ENCODE measurements at regions not wholly inside any gene's neighbourhood (a gene's known extent, or its start where the extent isn't known, plus 50 kb on each side); places are given as distances from the start of the nearest gene placed in this dataset.

GRCh38 chr10:98323221-98324164, 55.5 kb upstream of the LOXL4 start:
- Histone ChIP-seq H3K79me2 (ENCODE audit: low read length) (no peaks in the 10 kb centered on the region), H3K4me2 (ENCODE audit: low read depth, low read length) (no peak overlapping the region), H3K27me3 (replicated peaks; ENCODE audit: insufficient read depth, low read length) (no peaks in the 10 kb centered on the region), H4K20me1 (ENCODE audit: insufficient read depth, low read length) (no peaks in the 10 kb centered on the region), H3K9me3 (replicated peaks; ENCODE audit: insufficient read depth, low read length) (no peaks in the 10 kb centered on the region), H3F3A (ENCODE audit: insufficient read depth, low read length) (no peaks in the 10 kb centered on the region), H3K9ac (ENCODE audit: low read length) (no peak overlapping the region), H3K36me3 (replicated peaks; ENCODE audit: insufficient read depth, low read length) (no peaks in the 10 kb centered on the region), H3K4me1 (ENCODE audit: low read length) (no peaks in the 10 kb centered on the region), H3K27ac (ENCODE audit: low read length) (no peak overlapping the region), H3K4me3 (ENCODE audit: low read length) (no peak overlapping the region), H2AFZ (ENCODE audit: low read length) (no peak overlapping the region), H3K9me2 (replicated peaks; ENCODE audit: insufficient read depth, low read length) (no peaks in the 10 kb centered on the region)
- DNase-seq, result no peak
- TF ChIP-seq, protein P1, sequence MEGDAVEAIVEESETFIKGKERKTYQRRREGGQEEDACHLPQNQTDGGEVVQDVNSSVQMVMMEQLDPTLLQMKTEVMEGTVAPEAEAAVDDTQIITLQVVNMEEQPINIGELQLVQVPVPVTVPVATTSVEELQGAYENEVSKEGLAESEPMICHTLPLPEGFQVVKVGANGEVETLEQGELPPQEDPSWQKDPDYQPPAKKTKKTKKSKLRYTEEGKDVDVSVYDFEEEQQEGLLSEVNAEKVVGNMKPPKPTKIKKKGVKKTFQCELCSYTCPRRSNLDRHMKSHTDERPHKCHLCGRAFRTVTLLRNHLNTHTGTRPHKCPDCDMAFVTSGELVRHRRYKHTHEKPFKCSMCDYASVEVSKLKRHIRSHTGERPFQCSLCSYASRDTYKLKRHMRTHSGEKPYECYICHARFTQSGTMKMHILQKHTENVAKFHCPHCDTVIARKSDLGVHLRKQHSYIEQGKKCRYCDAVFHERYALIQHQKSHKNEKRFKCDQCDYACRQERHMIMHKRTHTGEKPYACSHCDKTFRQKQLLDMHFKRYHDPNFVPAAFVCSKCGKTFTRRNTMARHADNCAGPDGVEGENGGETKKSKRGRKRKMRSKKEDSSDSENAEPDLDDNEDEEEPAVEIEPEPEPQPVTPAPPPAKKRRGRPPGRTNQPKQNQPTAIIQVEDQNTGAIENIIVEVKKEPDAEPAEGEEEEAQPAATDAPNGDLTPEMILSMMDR (IDR thresholded peaks at IDR 0.05; ENCODE audit: low read length), result no peak
- no peak for TF ChIP-seq EZH2 (optimal IDR thresholded peaks at IDR 0.05; ENCODE audit: low read depth, low read length)
- TF ChIP-seq EZH2phosphoT487 (IDR thresholded peaks at IDR 0.05; ENCODE audit: low read length), result no peak

DNA sequence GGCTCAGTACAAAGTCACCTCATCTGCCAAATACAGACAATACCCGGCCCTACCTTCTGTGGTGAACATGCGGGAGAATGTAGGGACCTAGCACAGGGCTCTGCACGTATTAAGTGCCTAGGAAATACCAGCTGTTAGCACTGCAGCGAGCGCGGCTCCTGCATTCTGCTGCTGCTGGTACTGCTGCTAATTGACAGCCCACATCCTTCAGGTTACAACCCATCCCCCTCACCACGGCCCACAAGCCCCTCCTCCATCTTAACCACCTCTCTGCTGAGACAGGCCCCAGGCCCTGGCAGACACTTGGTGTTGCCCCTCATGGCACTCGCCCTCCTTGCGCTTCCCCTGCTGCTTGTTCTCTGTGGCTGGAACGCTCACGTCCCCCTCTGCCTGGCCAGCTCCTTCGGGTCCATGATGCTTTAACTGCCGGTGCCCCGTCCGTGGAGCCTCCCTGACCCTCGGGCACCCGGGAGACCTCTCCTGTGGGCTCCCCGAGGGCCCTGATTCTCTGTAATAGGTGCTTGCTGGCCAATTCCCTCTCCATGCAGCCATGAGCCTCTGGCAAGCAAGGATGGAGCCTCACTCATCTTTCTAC, 53.3 kb upstream of the LOXL4 start:
- no peaks in the 10 kb centered on the region for H4K20me1 ChIP-seq (ENCODE audit: insufficient read depth, low read length)
- H2AFZ ChIP-seq (ENCODE audit: low read length), result no peak overlapping the region
- H3K27me3 ChIP-seq (replicated peaks; ENCODE audit: insufficient read depth, low read length), result no peaks in the 10 kb centered on the region
- no peak overlapping the region for H3K27ac ChIP-seq (ENCODE audit: low read length)
- H3K4me2 ChIP-seq (ENCODE audit: low read depth, low read length), result no peak overlapping the region
- no peak overlapping the region for H3K4me3 ChIP-seq (ENCODE audit: low read length)
- no peaks in the 10 kb centered on the region for H3K79me2 ChIP-seq (ENCODE audit: low read length)
- H3K4me1 ChIP-seq (ENCODE audit: low read length), result peaks cover 3% of the 10 kb centered on the region; the same call in 1 of the 2 replicates
- H3K9ac ChIP-seq (ENCODE audit: low read length), result no peak overlapping the region
- DNase-seq, result no peak
- no peaks in the 10 kb centered on the region for H3F3A ChIP-seq (ENCODE audit: insufficient read depth, low read length)
- no peaks in the 10 kb centered on the region for H3K9me3 ChIP-seq (replicated peaks; ENCODE audit: insufficient read depth, low read length)
- TF ChIP-seq EZH2phosphoT487 (IDR thresholded peaks at IDR 0.05; ENCODE audit: low read length) (no peak), EZH2 (optimal IDR thresholded peaks at IDR 0.05; ENCODE audit: low read depth, low read length) (no peak)
- TF ChIP-seq, protein P1 (IDR thresholded peaks at IDR 0.05; ENCODE audit: low read length), result no peak
- no peaks in the 10 kb centered on the region for H3K36me3 ChIP-seq (replicated peaks; ENCODE audit: insufficient read depth, low read length)
- H3K9me2 ChIP-seq (replicated peaks; ENCODE audit: insufficient read depth, low read length), result no peaks in the 10 kb centered on the region

- TF ChIP-seq, protein P1 (IDR thresholded peaks at IDR 0.05; ENCODE audit: low read length), result no peak
- TF ChIP-seq EZH2phosphoT487 (IDR thresholded peaks at IDR 0.05; ENCODE audit: low read length) (no peak), EZH2 (optimal IDR thresholded peaks at IDR 0.05; ENCODE audit: low read depth, low read length) (no peak)
- no peaks in the 10 kb centered on the region for H3K36me3 ChIP-seq (replicated peaks; ENCODE audit: insufficient read depth, low read length)
- H3K9me3 ChIP-seq (replicated peaks; ENCODE audit: insufficient read depth, low read length), result no peaks in the 10 kb centered on the region
- no peaks in the 10 kb centered on the region for H3K27me3 ChIP-seq (replicated peaks; ENCODE audit: insufficient read depth, low read length)
- no peak for DNase-seq
- no peak overlapping the region for H2AFZ ChIP-seq (ENCODE audit: low read length)
- no peaks in the 10 kb centered on the region for H3K79me2 ChIP-seq (ENCODE audit: low read length)
- no peaks in the 10 kb centered on the region for H4K20me1 ChIP-seq (ENCODE audit: insufficient read depth, low read length)
- H3K4me3 ChIP-seq (ENCODE audit: low read length), result no peak overlapping the region
- H3K27ac ChIP-seq (ENCODE audit: low read length), result no peak overlapping the region
- no peaks in the 10 kb centered on the region for H3K9me2 ChIP-seq (replicated peaks; ENCODE audit: insufficient read depth, low read length)
- peaks cover 3% of the 10 kb centered on the region; the same call in 1 of the 2 replicates for H3K4me1 ChIP-seq (ENCODE audit: low read length)
- no peaks in the 10 kb centered on the region for H3F3A ChIP-seq (ENCODE audit: insufficient read depth, low read length)
- H3K4me2 ChIP-seq (ENCODE audit: low read depth, low read length), result no peak overlapping the region
- H3K9ac ChIP-seq (ENCODE audit: low read length), result no peak overlapping the region
Measured at GRCh38 chr10:98320486-98321185, 52.6 kb upstream of the LOXL4 start.
